ENCODE measurements at regions not wholly inside any gene's neighbourhood (a gene's known extent, or its start where the extent isn't known, plus 50 kb on each side); places are given as distances from the start of the nearest gene placed in this dataset.

DNA sequence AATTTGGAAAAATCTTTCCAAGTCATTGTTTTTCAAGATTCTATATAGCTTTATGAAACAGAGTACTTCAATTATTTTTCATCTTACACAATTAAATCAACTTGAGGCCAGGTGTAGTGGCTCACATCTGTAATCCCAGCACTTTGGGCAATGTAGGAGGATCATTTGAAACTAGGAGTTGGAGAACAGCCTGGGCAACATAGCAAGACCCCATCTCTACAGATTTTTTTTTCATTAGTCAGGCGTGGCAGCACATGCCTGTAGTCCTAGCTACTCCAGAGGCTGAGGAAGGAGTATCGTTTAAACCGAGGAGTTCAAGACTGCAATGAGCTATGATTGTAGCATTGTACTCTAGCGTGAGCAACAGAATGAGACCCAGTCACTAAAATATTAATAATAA is 72.9 kb downstream of the BMP4 start:
- TF ChIP-seq EZH2 (IDR thresholded peaks at IDR 0.05; ENCODE audit: low read length, missing control alignments) = no peak
- TF ChIP-seq, protein P1, sequence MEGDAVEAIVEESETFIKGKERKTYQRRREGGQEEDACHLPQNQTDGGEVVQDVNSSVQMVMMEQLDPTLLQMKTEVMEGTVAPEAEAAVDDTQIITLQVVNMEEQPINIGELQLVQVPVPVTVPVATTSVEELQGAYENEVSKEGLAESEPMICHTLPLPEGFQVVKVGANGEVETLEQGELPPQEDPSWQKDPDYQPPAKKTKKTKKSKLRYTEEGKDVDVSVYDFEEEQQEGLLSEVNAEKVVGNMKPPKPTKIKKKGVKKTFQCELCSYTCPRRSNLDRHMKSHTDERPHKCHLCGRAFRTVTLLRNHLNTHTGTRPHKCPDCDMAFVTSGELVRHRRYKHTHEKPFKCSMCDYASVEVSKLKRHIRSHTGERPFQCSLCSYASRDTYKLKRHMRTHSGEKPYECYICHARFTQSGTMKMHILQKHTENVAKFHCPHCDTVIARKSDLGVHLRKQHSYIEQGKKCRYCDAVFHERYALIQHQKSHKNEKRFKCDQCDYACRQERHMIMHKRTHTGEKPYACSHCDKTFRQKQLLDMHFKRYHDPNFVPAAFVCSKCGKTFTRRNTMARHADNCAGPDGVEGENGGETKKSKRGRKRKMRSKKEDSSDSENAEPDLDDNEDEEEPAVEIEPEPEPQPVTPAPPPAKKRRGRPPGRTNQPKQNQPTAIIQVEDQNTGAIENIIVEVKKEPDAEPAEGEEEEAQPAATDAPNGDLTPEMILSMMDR (conservative IDR thresholded peaks at IDR 0.05 in 1 of 2, IDR thresholded peaks at IDR 0.05 in 1 of 2; ENCODE audit: low read depth in 1 of 2, low read length in 2 of 2) = no peak

Measured in fibroblast of lung (primary cell).